GM12878 (cell line): ENCODE measurements at regions not wholly inside any gene's neighbourhood (a gene's known extent, or its start where the extent isn't known, plus 50 kb on each side); places are given as distances from the start of the nearest gene placed in this dataset.

Experiments used
- EP300 ChIP-seq, 2 experiments: fragments of 150-350 bp in 1 of 2; IDR thresholded peaks; 2 replicates each; pipeline ENCODE4 v1.6.1; 2011 to 2012; ENCODE audit warnings: low read depth in 2 of 2, low read length in 2 of 2, borderline replicate concordance in 1 of 2, improper control_type of control experiment in 1 of 2, inconsistent platforms in 1 of 2; ENCODE audit not compliant: control insufficient read depth in 1 of 2
- TF ChIP-seq, protein P1 (sequence below), 3 experiments: IDR thresholded peaks in 2 of 3; conservative IDR thresholded peaks in 1 of 3; 2 replicates each; pipeline ENCODE4 v1.5.1; 2011; ENCODE audit warnings: low read depth in 3 of 3, low read length in 3 of 3, mild to moderate bottlenecking in 3 of 3, control low read depth in 2 of 3, moderate library complexity in 2 of 3, inconsistent platforms in 1 of 3, mixed read lengths in 1 of 3; ENCODE audit not compliant: control insufficient read depth in 2 of 3, insufficient read depth in 1 of 3; ENCODE audit errors: extremely low read depth in 1 of 3

DNA sequence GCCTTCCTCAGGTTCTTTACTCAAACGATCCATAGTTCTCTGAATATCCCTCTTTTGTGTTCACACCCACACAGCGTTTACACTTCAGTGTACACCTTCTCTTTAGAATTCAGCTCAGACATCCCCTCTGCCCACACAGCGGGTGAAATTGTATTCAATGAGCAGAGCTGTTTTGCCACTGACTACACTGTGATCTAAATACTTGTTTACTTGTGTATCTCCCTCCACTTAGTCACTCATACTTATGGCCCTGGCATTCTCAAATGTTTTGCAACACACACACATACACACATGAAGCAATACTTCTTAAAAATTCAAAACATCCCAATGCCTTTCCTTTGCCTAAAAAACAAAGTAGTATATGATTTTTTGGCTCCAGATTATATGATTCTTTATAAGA is 297.1 kb downstream of the TMX3 start:
- TF ChIP-seq, protein P1, sequence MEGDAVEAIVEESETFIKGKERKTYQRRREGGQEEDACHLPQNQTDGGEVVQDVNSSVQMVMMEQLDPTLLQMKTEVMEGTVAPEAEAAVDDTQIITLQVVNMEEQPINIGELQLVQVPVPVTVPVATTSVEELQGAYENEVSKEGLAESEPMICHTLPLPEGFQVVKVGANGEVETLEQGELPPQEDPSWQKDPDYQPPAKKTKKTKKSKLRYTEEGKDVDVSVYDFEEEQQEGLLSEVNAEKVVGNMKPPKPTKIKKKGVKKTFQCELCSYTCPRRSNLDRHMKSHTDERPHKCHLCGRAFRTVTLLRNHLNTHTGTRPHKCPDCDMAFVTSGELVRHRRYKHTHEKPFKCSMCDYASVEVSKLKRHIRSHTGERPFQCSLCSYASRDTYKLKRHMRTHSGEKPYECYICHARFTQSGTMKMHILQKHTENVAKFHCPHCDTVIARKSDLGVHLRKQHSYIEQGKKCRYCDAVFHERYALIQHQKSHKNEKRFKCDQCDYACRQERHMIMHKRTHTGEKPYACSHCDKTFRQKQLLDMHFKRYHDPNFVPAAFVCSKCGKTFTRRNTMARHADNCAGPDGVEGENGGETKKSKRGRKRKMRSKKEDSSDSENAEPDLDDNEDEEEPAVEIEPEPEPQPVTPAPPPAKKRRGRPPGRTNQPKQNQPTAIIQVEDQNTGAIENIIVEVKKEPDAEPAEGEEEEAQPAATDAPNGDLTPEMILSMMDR (IDR thresholded peaks at IDR 0.05 in 2 of 3, conservative IDR thresholded peaks at IDR 0.05 in 1 of 3; ENCODE audit: control insufficient read depth in 2 of 3, extremely low read depth in 1 of 3, insufficient read depth in 1 of 3, low read depth in 3 of 3, low read length in 3 of 3) = no peak
- no peak for TF ChIP-seq EP300 (IDR thresholded peaks at IDR 0.05; ENCODE audit: borderline replicate concordance in 1 of 2, control insufficient read depth in 1 of 2, low read depth in 2 of 2, low read length in 2 of 2)
